ENCODE measurements at regions not wholly inside any gene's neighbourhood (a gene's known extent, or its start where the extent isn't known, plus 50 kb on each side); places are given as distances from the start of the nearest gene placed in this dataset.
"Not testable (repeated sequence)": the region's sequence is repeated elsewhere in the genome, so short reads cannot be mapped to it uniquely, and the experiment has no call there.

GRCh38 chr10:53491774-53492173 is 719.2 kb upstream of the MBL2 start:
- POLR2A ChIA-PET: no interaction called here
- no peak overlapping the region for H3K27ac Mint-ChIP-seq (ENCODE audit: low read depth, unreplicated experiment)
- TF ChIP-seq, protein P1, sequence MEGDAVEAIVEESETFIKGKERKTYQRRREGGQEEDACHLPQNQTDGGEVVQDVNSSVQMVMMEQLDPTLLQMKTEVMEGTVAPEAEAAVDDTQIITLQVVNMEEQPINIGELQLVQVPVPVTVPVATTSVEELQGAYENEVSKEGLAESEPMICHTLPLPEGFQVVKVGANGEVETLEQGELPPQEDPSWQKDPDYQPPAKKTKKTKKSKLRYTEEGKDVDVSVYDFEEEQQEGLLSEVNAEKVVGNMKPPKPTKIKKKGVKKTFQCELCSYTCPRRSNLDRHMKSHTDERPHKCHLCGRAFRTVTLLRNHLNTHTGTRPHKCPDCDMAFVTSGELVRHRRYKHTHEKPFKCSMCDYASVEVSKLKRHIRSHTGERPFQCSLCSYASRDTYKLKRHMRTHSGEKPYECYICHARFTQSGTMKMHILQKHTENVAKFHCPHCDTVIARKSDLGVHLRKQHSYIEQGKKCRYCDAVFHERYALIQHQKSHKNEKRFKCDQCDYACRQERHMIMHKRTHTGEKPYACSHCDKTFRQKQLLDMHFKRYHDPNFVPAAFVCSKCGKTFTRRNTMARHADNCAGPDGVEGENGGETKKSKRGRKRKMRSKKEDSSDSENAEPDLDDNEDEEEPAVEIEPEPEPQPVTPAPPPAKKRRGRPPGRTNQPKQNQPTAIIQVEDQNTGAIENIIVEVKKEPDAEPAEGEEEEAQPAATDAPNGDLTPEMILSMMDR (IDR thresholded peaks at IDR 0.05; ENCODE audit: unreplicated experiment): no peak
- no peak overlapping the region for H3K4me3 Mint-ChIP-seq (ENCODE audit: unreplicated experiment)
- H3K27me3 Mint-ChIP-seq (ENCODE audit: insufficient read depth, unreplicated experiment): no peaks in the 10 kb centered on the region
- intact Hi-C loops (cut with micrococcal nuclease): no loop called here
- no peak for DNase-seq (ENCODE audit: unreplicated experiment)
- peaks cover 8% of the 10 kb centered on the region for H3K9me3 Mint-ChIP-seq (ENCODE audit: unreplicated experiment)
- H3K36me3 Mint-ChIP-seq (ENCODE audit: insufficient read depth, unreplicated experiment): no peaks in the 10 kb centered on the region
- no TSS peak for BruUV-seq (replicated peaks)
- CTCF ChIA-PET: interaction anchor here (0.6 kb wide), 1 partner anchor 712 kb away, joined by 5 read pairs; no protein-coding TSS in a partner anchor
- no peaks in the 10 kb centered on the region for H3K4me1 Mint-ChIP-seq (ENCODE audit: insufficient read depth, unreplicated experiment)

DNA sequence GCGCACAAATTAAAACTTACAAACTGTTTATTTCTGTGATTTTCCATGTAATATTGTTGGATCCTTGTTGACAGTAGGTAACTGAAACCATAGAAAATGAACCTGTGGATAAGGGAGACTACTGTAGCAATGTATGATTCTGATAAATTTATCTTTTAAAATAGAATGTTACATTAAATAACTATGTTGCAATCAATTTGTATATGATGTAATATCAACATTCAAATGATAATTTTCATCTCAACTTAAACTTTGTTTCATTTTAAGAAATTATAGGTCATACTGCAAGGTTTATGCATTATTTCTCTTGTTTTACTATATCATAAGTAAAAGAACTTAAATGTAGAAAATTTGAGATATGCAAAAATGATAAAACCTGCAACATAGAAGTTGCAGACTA is 718.0 kb upstream of the MBL2 start:
- H3K4me1 Mint-ChIP-seq (ENCODE audit: insufficient read depth, unreplicated experiment): no peaks in the 10 kb centered on the region
- no peak for DNase-seq (ENCODE audit: unreplicated experiment)
- no peak overlapping the region for H3K27ac Mint-ChIP-seq (ENCODE audit: low read depth, unreplicated experiment)
- no peak overlapping the region for H3K4me3 Mint-ChIP-seq (ENCODE audit: unreplicated experiment)
- POLR2A ChIA-PET: no interaction called here
- intact Hi-C loops (cut with micrococcal nuclease): no loop called here
- H3K36me3 Mint-ChIP-seq (ENCODE audit: insufficient read depth, unreplicated experiment): no peaks in the 10 kb centered on the region
- peaks cover 18% of the 10 kb centered on the region for H3K9me3 Mint-ChIP-seq (ENCODE audit: unreplicated experiment)
- H3K27me3 Mint-ChIP-seq (ENCODE audit: insufficient read depth, unreplicated experiment): no peaks in the 10 kb centered on the region
- TF ChIP-seq, protein P1 (IDR thresholded peaks at IDR 0.05; ENCODE audit: unreplicated experiment): no peak
- BruUV-seq (replicated peaks): no TSS peak
- CTCF ChIA-PET: no interaction called here

DNA sequence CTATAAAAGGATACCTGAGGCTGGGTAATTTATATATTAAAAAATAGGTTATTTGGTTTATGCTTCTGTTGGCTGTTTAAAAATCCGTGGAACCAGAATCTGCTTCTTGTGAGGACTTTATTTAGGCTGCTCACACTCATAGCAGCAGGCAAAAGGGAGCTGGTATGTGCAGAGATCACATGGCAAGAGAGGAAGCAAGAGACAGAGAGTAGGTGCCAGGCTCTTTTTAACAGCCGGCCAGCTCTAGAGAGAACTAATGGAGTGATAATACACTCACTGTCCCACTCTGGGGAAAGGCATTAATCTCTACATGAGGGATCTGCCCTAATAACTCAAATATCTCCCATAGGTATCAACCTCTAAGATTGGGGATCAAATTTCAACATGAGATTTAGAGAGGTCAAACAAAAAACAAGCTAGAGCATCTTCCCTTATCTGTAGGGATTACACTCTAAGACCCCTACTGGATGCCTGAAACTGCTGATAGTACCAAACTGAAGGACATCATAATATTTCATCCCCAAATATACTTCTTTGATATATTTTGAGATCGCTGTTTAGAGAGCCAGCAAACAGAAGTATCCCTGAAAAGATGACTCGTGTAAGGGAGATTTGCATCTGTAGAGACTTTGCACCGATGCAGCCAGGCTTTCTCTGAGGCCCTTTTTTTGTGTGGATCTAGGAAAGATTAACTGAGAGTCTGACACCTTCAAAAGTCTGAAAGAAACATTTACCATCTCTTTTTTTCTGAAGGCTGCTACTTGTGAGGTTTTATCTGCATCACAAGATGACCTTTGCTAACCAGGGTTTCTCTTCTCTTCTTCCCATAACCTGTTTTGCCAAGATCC is 717.0 kb upstream of the MBL2 start:
- Mint-ChIP-seq H3K4me1 (ENCODE audit: insufficient read depth, unreplicated experiment) (no peaks in the 10 kb centered on the region), H3K9me3 (ENCODE audit: unreplicated experiment) (peaks cover 23% of the 10 kb centered on the region), H3K27ac (ENCODE audit: low read depth, unreplicated experiment) (no peak overlapping the region), H3K36me3 (ENCODE audit: insufficient read depth, unreplicated experiment) (no peaks in the 10 kb centered on the region), H3K27me3 (ENCODE audit: insufficient read depth, unreplicated experiment) (no peaks in the 10 kb centered on the region), H3K4me3 (ENCODE audit: unreplicated experiment) (no peak overlapping the region)
- CTCF ChIA-PET: interaction anchor here (0.5 to 0.6 kb wide), 2 partner anchors 9 to 94 kb away, joined by 3 read pairs; no protein-coding TSS in a partner anchor
- intact Hi-C loops (cut with micrococcal nuclease): no loop called here
- POLR2A ChIA-PET: interaction anchor here (0.6 kb wide), 1 partner anchor 380 kb away, joined by 3 read pairs; no protein-coding TSS in a partner anchor
- no peak for DNase-seq (ENCODE audit: unreplicated experiment)
- TF ChIP-seq, protein P1 (IDR thresholded peaks at IDR 0.05; ENCODE audit: unreplicated experiment): no peak
- no TSS peak for BruUV-seq (replicated peaks)

GRCh38 chr10:53487019-53487983 is 714.7 kb upstream of the MBL2 start:
- TF ChIP-seq, protein P1 (IDR thresholded peaks at IDR 0.05; ENCODE audit: unreplicated experiment): no peak
- intact Hi-C loops (cut with micrococcal nuclease): no loop called here
- Mint-ChIP-seq H3K27me3 (ENCODE audit: insufficient read depth, unreplicated experiment) (no peaks in the 10 kb centered on the region), H3K9me3 (ENCODE audit: unreplicated experiment) (peaks cover 21% of the 10 kb centered on the region), H3K4me1 (ENCODE audit: insufficient read depth, unreplicated experiment) (no peaks in the 10 kb centered on the region), H3K36me3 (ENCODE audit: insufficient read depth, unreplicated experiment) (no peaks in the 10 kb centered on the region), H3K4me3 (ENCODE audit: unreplicated experiment) (no peak overlapping the region), H3K27ac (ENCODE audit: low read depth, unreplicated experiment) (no peak overlapping the region)
- no TSS peak for BruUV-seq (replicated peaks)
- no peak for DNase-seq (ENCODE audit: unreplicated experiment)
- ChIA-PET CTCF (interaction anchor here (0.6 to 0.9 kb wide), 2 partner anchors 99 to 277 kb away, joined by 3 read pairs; no protein-coding TSS in a partner anchor), POLR2A (no interaction called here)

GRCh38 chr10:53485422-53485821 is 712.8 kb upstream of the MBL2 start:
- BruUV-seq (replicated peaks); H3K4me1 Mint-ChIP-seq (ENCODE audit: insufficient read depth, unreplicated experiment); H3K27ac Mint-ChIP-seq (ENCODE audit: low read depth, unreplicated experiment); intact Hi-C loops (cut with micrococcal nuclease); DNase-seq (ENCODE audit: unreplicated experiment); CTCF ChIA-PET; H3K27me3 Mint-ChIP-seq (ENCODE audit: insufficient read depth, unreplicated experiment); H3K4me3 Mint-ChIP-seq (ENCODE audit: unreplicated experiment); H3K36me3 Mint-ChIP-seq (ENCODE audit: insufficient read depth, unreplicated experiment): not testable (repeated sequence)
- POLR2A ChIA-PET: interaction anchor here (0.7 kb wide), 1 partner anchor 11 kb away, joined by 3 read pairs; no protein-coding TSS in a partner anchor
- H3K9me3 Mint-ChIP-seq (ENCODE audit: unreplicated experiment): peaks cover 21% of the 10 kb centered on the region
